SK-N-MC (cell line): ENCODE measurements at regions not wholly inside any gene's neighbourhood (a gene's known extent, or its start where the extent isn't known, plus 50 kb on each side); places are given as distances from the start of the nearest gene placed in this dataset.

Experiments
- DNase-seq: peaks from one replicate; pipeline ENCODE4 v3.0.0-alpha.2; 2011; ENCODE audit warnings: low read depth, low spot score
- H3K27ac ChIP-seq: fragments of 200-600 bp; sonication (generic); 2 replicates; pipeline ENCODE4 v1.5.1; 2016; ENCODE audit warnings: mixed run types
- H3K36me3 ChIP-seq: fragments of 200-600 bp; sonication (generic); 2 replicates; pipeline ENCODE4 v1.6.1; 2017; ENCODE audit warnings: antibody characterized with exemption, low read length, mixed read lengths; ENCODE audit not compliant: insufficient read depth
- H3K4me3 ChIP-seq: fragments of 200-600 bp; sonication (generic); 2 replicates; pipeline ENCODE4 v1.5.1; 2016
- H3K9ac ChIP-seq: fragments of 200-600 bp; sonication (generic); 2 replicates; pipeline ENCODE4 v1.8.0; 2017; ENCODE audit warnings: mixed run types, mixed read lengths; ENCODE audit not compliant: insufficient read length
- H3K9me3 ChIP-seq: fragments of 200-600 bp; sonication (generic); 2 replicates; pipeline ENCODE4 v1.6.1; 2017; ENCODE audit warnings: low read depth, mild to moderate bottlenecking, antibody characterized with exemption, low read length, moderate library complexity, mixed read lengths
- EZH2 ChIP-seq: fragments of 200-600 bp; sonication (generic); IDR thresholded peaks from one replicate; pipeline ENCODE4 v1.6.1; 2017; ENCODE audit warnings: antibody characterized with exemption
- FOXP2 ChIP-seq: optimal IDR thresholded peaks from 2 replicates; pipeline ENCODE3; 2011; ENCODE audit warnings: mild to moderate bottlenecking, moderate library complexity; ENCODE audit not compliant: insufficient read depth; ENCODE audit errors: extremely low read length, control extremely low read depth
- POLR2AphosphoS5 ChIP-seq: IDR thresholded peaks from 2 replicates; pipeline ENCODE4 v1.6.1; 2012; ENCODE audit warnings: mild to moderate bottlenecking, low read depth, low read length, borderline replicate concordance

GRCh38 chr12:107519906-107520859, 165.4 kb upstream of the PWP1 start:
- no peaks in the 10 kb centered on the region for H3K9me3 ChIP-seq
- DNase-seq = no peak
- no peak overlapping the region for H3K27ac ChIP-seq
- H3K36me3 ChIP-seq = no peaks in the 10 kb centered on the region
- TF ChIP-seq EZH2 (no peak), POLR2AphosphoS5 (no peak), FOXP2 (no peak)
- H3K9ac ChIP-seq = no peak overlapping the region
- H3K4me3 ChIP-seq = no peak overlapping the region

- Histone ChIP-seq H3K9me3 (no peaks in the 10 kb centered on the region), H3K9ac (no peak overlapping the region), H3K27ac (no peak overlapping the region), H3K4me3 (no peak overlapping the region), H3K36me3 (no peaks in the 10 kb centered on the region)
- DNase-seq = no peak
- no peak for TF ChIP-seq FOXP2
- no peak for TF ChIP-seq EZH2
- TF ChIP-seq POLR2AphosphoS5 = no peak
These were observed 163.7 kb upstream of the PWP1 start for GRCh38 chr12:107521826-107522355.

- no peaks in the 10 kb centered on the region for H3K9me3 ChIP-seq
- DNase-seq = no peak
- no peaks in the 10 kb centered on the region for H3K36me3 ChIP-seq
- H3K4me3 ChIP-seq = no peak overlapping the region
- H3K27ac ChIP-seq = no peak overlapping the region
- no peak overlapping the region for H3K9ac ChIP-seq
- no peak for TF ChIP-seq FOXP2
- TF ChIP-seq POLR2AphosphoS5 = no peak
These were observed 162.7 kb upstream of the PWP1 start for GRCh38 chr12:107522692-107523477.

DNA sequence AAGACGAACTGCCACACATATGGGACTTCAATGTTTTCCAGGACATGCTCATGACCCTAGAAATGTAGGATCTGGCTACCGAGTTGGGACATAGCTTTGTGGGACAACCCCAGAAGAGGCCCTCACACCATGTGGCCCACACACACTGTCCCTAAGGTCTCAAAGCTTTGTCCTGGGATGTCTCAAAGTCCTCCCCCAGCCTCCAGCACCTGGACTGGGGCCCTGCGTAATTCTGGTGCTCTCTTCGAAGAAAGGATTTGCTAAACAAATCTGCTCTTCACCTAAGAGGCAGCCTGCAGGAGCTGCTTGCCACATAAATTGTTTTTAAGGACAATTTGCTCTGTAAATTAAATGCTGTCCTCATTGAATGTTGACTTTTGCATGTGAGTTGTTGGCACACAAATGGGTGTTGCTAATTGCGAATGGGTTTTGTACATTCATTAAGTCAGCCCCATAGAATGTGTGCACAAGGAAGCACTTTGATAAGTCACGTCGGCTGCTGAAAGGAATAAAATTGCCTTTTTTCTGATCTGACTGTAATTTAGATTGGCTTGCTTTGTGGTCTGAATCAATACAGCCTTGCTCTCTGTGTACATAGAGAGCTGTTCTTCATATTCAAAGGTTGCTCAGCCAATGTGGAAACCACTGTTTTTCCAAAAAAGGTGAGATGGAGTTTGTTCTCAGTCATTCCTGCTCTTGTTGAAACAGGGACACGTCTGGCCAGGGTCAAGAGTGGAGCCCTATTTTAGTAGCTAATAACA, 161.6 kb upstream of the PWP1 start:
- Histone ChIP-seq H3K4me3 (no peak overlapping the region), H3K9ac (no peak overlapping the region), H3K27ac (no peak overlapping the region), H3K9me3 (no peaks in the 10 kb centered on the region), H3K36me3 (no peaks in the 10 kb centered on the region)
- TF ChIP-seq EZH2 (no peak), FOXP2 (no peak), POLR2AphosphoS5 (no peak)
- no peak for DNase-seq

DNA sequence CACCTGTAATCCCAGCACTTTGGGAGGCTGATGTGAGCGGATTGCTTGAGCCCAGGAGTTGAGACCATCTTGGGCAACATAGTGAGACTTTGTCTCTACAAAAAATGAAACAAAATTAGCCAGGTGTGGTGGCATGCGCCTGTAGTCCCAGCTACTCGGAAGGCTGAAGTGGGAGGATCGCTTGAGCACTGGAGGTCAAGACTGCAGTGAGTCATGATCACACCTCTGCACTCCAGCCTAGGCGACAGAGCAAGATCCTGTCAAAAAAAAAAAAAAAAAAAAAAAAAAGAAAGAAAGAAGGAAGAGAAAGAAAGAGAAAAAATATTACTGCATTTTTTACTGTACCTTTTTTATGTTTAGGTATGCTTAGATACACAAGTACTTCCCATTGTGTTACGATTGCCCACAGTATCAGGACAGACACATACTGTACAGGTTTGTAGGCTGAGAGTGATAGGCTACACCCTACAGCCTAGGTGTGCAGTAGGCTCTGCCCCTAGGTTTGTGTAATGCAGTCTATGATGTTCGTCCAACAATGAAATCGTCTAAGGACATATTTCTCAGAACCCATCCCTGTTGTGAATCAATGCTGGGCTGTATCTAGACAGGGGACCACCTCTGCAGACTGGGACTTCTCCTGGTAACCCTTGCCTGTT, 160.4 kb upstream of the PWP1 start:
- Histone ChIP-seq H3K4me3 (no peak overlapping the region), H3K36me3 (no peaks in the 10 kb centered on the region), H3K27ac (no peak overlapping the region), H3K9me3 (no peaks in the 10 kb centered on the region), H3K9ac (no peak overlapping the region)
- no peak for DNase-seq
- no peak for TF ChIP-seq FOXP2
- no peak for TF ChIP-seq EZH2
- TF ChIP-seq POLR2AphosphoS5 = no peak

- H3K36me3 ChIP-seq = no peaks in the 10 kb centered on the region
- H3K27ac ChIP-seq = no peak overlapping the region
- H3K9ac ChIP-seq = no peak overlapping the region
- no peak overlapping the region for H3K4me3 ChIP-seq
- no peak for TF ChIP-seq EZH2
- TF ChIP-seq FOXP2 = no peak
- no peak for TF ChIP-seq POLR2AphosphoS5
- H3K9me3 ChIP-seq = no peaks in the 10 kb centered on the region
- no peak for DNase-seq
These were observed 159.7 kb upstream of the PWP1 start for GRCh38 chr12:107525719-107526554.

DNA sequence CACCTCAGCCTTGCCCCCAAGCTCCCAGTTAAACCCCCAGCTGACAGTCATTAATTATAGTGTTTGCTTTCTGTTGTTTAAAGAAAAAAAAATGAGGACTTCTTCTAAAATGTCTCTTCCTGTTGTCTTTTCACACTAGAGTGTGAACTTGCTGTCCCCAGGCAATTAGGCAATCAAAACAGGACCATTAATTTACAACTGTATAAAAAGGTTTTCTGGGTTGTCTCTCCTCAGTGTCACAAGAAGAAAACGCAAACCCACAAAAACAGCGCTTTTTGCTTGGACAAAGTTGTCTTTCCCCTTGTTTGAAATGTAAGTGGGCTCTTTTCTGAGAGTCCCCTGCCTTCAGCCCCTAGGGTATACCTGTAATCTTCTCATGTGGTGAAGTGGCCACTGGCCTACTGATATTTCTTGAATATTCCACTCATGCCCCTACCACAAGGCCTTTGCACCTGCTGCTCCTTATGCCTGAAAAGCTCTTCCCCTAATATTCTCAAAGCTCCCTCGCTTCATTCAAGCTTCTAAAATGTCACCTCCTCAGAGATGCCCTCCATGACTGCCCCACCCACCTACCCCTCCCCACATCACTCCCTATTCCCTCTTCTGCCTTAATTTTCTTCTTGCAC, 158.9 kb upstream of the PWP1 start:
- Histone ChIP-seq H3K36me3 (no peaks in the 10 kb centered on the region), H3K9me3 (no peaks in the 10 kb centered on the region), H3K4me3 (no peak overlapping the region), H3K9ac (no peak overlapping the region), H3K27ac (no peak overlapping the region)
- DNase-seq = no peak
- no peak for TF ChIP-seq FOXP2
- no peak for TF ChIP-seq EZH2
- no peak for TF ChIP-seq POLR2AphosphoS5
